HCT116 (cell line): ENCODE measurements at regions not wholly inside any gene's neighbourhood (a gene's known extent, or its start where the extent isn't known, plus 50 kb on each side); places are given as distances from the start of the nearest gene placed in this dataset.
A peak's percentile ranks its signal among the peaks of the same experiment; 100 is the strongest.

Source experiments
- ATAC-seq: fragments of 200-7000 bp; cut with Tn5 transposase; 2 replicates; pipeline ENCODE4 v1.9.1; 2020; ENCODE audit warnings: mild to moderate bottlenecking, moderate library complexity
- BruUV-seq: library from RNA; stranded (reverse); fragments of 400-500 nt; replicated peaks from 2 replicates; lab custom pipeline; 2021; lab: Mats Ljungman, UMichigan
- CTCF ChIA-PET: fragments of 300-600 bp; sonication (Branson Sonifier 250); formaldehyde crosslinking; loops from one replicate; lab custom pipeline; 2021; ENCODE audit warnings: antibody characterized with exemption; lab: Charles Lee
- POLR2A ChIA-PET: fragments of 300-600, 350-600 bp; sonication (Branson Sonifier 250); formaldehyde crosslinking; loops from one replicate; lab custom pipeline; 2021; ENCODE audit warnings: antibody characterized with exemption; lab: Charles Lee
- RAD21 ChIA-PET, 2 experiments: fragments of 300-600 bp; sonication (Branson Sonifier 250); formaldehyde crosslinking; loops; one replicate each; lab custom pipeline; 2023; ENCODE audit warnings: low total read pairs in 2 of 2; ENCODE audit not compliant: uncharacterized antibody in 2 of 2, unreplicated experiment in 2 of 2, low non-redundant PET in 1 of 2; lab: Charles Lee
- DNase-seq: peaks from one replicate; pipeline ENCODE4 v3.0.0-alpha.2; 2010; ENCODE audit warnings: low read depth, low spot score
- H2AFZ ChIP-seq: fragments of 200-600 bp; shearing (Covaris generic), sonication (generic); 2 replicates; pipeline ENCODE4 v1.6.1; 2017; ENCODE audit warnings: low read depth, mixed run types, mixed read lengths, antibody characterized with exemption, low read length; ENCODE audit not compliant: poor library complexity, severe bottlenecking
- H3K27ac ChIP-seq: 2 replicates; pipeline ENCODE4 v1.5.1; 2012; ENCODE audit warnings: low read depth, low read length
- H3K27me3 ChIP-seq: fragments of 200-600 bp; sonication (generic); 2 replicates; pipeline ENCODE4 v1.6.1; 2016; ENCODE audit warnings: mixed run types, low read length, mixed read lengths; ENCODE audit not compliant: insufficient read depth
- H3K36me3 ChIP-seq, 2 experiments: fragments of 200-500 bp in 1 of 2; fragments of 200-600 bp in 1 of 2; sonication (Bioruptor generic) in 1 of 2; sonication (generic) in 1 of 2; 2 replicates each; pipeline versions ENCODE4 v1.5.1 to v1.6.1; 2014 to 2016; ENCODE audit warnings: low read length in 2 of 2, inconsistent platforms in 1 of 2, mixed read lengths in 1 of 2, mixed run types in 1 of 2; ENCODE audit not compliant: insufficient read depth in 2 of 2, control insufficient read depth in 1 of 2
- H3K4me1 ChIP-seq, 2 experiments: fragments of 200-600 bp in 1 of 2; sonication (generic) in 1 of 2; 2 replicates each; pipeline versions ENCODE4 v1.5.1 to v1.6.1; 2012 to 2017; ENCODE audit warnings: low read length in 2 of 2, inconsistent platforms in 1 of 2, mild to moderate bottlenecking in 1 of 2, mixed read lengths in 1 of 2, mixed run types in 1 of 2, moderate library complexity in 1 of 2; ENCODE audit not compliant: insufficient read depth in 2 of 2, control insufficient read depth in 1 of 2
- H3K4me2 ChIP-seq: fragments of 200-600 bp; sonication (generic); 2 replicates; pipeline ENCODE4 v1.6.1; 2017; ENCODE audit warnings: mixed run types, low read length, mixed read lengths
- H3K4me3 ChIP-seq, 2 experiments: fragments of 200-600 bp in 1 of 2; sonication (generic) in 1 of 2; replicated peaks in 1 of 2; 2 replicates each; pipeline ENCODE4 v1.5.1; 2011 to 2016; ENCODE audit warnings: low read length in 2 of 2, control low read depth in 1 of 2, low read depth in 1 of 2, mild to moderate bottlenecking in 1 of 2, mixed read lengths in 1 of 2, mixed run types in 1 of 2
- H3K79me2 ChIP-seq: fragments of 200-600 bp; sonication (generic); 2 replicates; pipeline ENCODE4 v1.6.1; 2017; ENCODE audit warnings: mild to moderate bottlenecking, mixed run types, low read length, moderate library complexity, mixed read lengths; ENCODE audit not compliant: insufficient read depth
- H3K9ac ChIP-seq: fragments of 200-600 bp; sonication (generic); 2 replicates; pipeline ENCODE4 v1.6.1; 2016; ENCODE audit warnings: low read length, mixed read lengths
- H3K9me2 ChIP-seq: fragments of 200-600 bp; sonication (generic), shearing (Covaris generic); 2 replicates; pipeline ENCODE4 v1.6.1; 2017; ENCODE audit warnings: mixed run types, mild to moderate bottlenecking, moderate library complexity; ENCODE audit not compliant: insufficient read depth
- H3K9me3 ChIP-seq, 2 experiments: fragments of 200-500 bp in 1 of 2; fragments of 200-600 bp in 1 of 2; sonication (Bioruptor generic) in 1 of 2; sonication (generic) in 1 of 2; 2 replicates each; pipeline ENCODE4 v1.6.1; 2014 to 2017; ENCODE audit warnings: low read length in 2 of 2, mixed read lengths in 2 of 2, inconsistent platforms in 1 of 2, low read depth in 1 of 2, mild to moderate bottlenecking in 1 of 2, mixed run types in 1 of 2, moderate library complexity in 1 of 2; ENCODE audit not compliant: control insufficient read depth in 1 of 2, insufficient read depth in 1 of 2
- H4K20me1 ChIP-seq: fragments of 200-600 bp; sonication (generic), shearing (Covaris generic); 2 replicates; pipeline ENCODE4 v1.6.1; 2017; ENCODE audit warnings: mixed run types, mild to moderate bottlenecking, moderate library complexity; ENCODE audit not compliant: insufficient read depth
- ATF3 ChIP-seq: IDR thresholded peaks from 2 replicates; pipeline ENCODE4 v1.6.1; 2012
- CEBPB ChIP-seq: IDR thresholded peaks from 2 replicates; pipeline ENCODE4 v1.6.1; 2012; ENCODE audit warnings: low read depth
- CTCF ChIP-seq, 3 experiments: fragments of 200-600 bp in 1 of 3; sonication (generic) in 1 of 3; IDR thresholded peaks in 2 of 3; conservative IDR thresholded peaks in 1 of 3; 2 replicates each; pipeline ENCODE4 v1.5.1; 2012 to 2017; ENCODE audit warnings: low read depth in 2 of 3, low read length in 2 of 3, antibody characterized with exemption in 1 of 3, borderline replicate concordance in 1 of 3, control low read depth in 1 of 3, mild to moderate bottlenecking in 1 of 3, mixed read lengths in 1 of 3, mixed run types in 1 of 3, moderate library complexity in 1 of 3; ENCODE audit not compliant: insufficient read depth in 1 of 3
- EGR1 ChIP-seq: IDR thresholded peaks from 2 replicates; pipeline ENCODE4 v1.6.1; 2012; ENCODE audit warnings: low read depth
- EZH2phosphoT487 ChIP-seq: fragments of 200-600 bp; IDR thresholded peaks from 2 replicates; pipeline ENCODE4 v1.6.1; 2018; ENCODE audit warnings: antibody characterized with exemption, borderline replicate concordance
- JUND ChIP-seq: IDR thresholded peaks from 2 replicates; pipeline ENCODE4 v1.6.1; 2012
- RAD21 ChIP-seq: IDR thresholded peaks from 2 replicates; pipeline ENCODE4 v1.6.1; 2012; ENCODE audit warnings: low read depth, mild to moderate bottlenecking
- REST ChIP-seq: IDR thresholded peaks from 2 replicates; pipeline ENCODE4 v1.6.1; 2012; ENCODE audit warnings: low read depth
- SIN3A ChIP-seq: IDR thresholded peaks from 2 replicates; pipeline ENCODE4 v1.6.1; 2012; ENCODE audit warnings: low read depth
- SP1 ChIP-seq: IDR thresholded peaks from 2 replicates; pipeline ENCODE4 v1.6.1; 2012; ENCODE audit warnings: low read depth
- SRF ChIP-seq: IDR thresholded peaks from 2 replicates; pipeline ENCODE4 v1.6.1; 2012; ENCODE audit warnings: low read depth
- YY1 ChIP-seq: IDR thresholded peaks from 2 replicates; pipeline ENCODE4 v1.6.1; 2011; ENCODE audit warnings: low read length, low read depth, moderate library complexity, mild to moderate bottlenecking; ENCODE audit not compliant: insufficient replicate concordance; ENCODE audit errors: extremely low read depth
- ZFX ChIP-seq: fragments of 450-650 bp; IDR thresholded peaks from 2 replicates; pipeline ENCODE4 v1.6.1; 2017
- ZNF274 ChIP-seq: fragments of 200-500 bp; sonication (Bioruptor generic); IDR thresholded peaks from 2 replicates; pipeline ENCODE4 v1.6.1; 2014; ENCODE audit warnings: mild to moderate bottlenecking, low read depth, low read length, inconsistent platforms
- intact Hi-C: fragments of 100-400 bp; cut with micrococcal nuclease; formaldehyde crosslinking; loops from 2 replicates; pipeline ENCODE4 v1.10.0; 2022
- TF ChIP-seq, protein P1 (sequence below): IDR thresholded peaks from 2 replicates; pipeline ENCODE4 v1.6.1; 2012

- BruUV-seq = no TSS peak
Observed at GRCh38 chr2:230631470-230631869, 81.2 kb upstream of the CAB39 start.

DNA sequence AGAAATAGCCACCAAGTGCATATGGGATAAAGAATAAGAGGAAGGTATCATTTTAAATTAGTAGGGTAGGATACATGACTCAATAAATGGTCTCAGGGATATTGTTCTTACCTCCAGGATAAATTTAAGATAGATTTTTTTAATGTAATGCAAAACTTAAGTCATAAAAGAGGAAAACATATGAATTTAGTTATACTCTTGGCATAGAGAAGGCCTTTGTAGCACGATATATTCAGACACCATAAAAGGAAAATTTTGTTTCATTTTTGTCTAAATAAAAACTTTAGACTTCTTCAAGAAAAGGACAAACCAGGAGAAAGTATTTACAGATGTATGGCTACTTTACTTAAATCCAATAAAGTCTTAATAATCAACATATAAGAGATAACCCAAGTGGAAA is 78.5 kb upstream of the CAB39 start:
- Histone ChIP-seq H3K27ac (no peak overlapping the region), H3K27me3 (no peaks in the 10 kb centered on the region), H3K4me1 (no peaks in the 10 kb centered on the region), H3K9me3 (no peaks in the 10 kb centered on the region), H3K9ac (no peak overlapping the region), H3K4me3 (no peak overlapping the region), H3K79me2 (no peaks in the 10 kb centered on the region), H3K9me2 (no peaks in the 10 kb centered on the region), H3K36me3 (no peaks in the 10 kb centered on the region), H3K4me2 (no peak overlapping the region), H4K20me1 (no peaks in the 10 kb centered on the region), H2AFZ (peak overlapping the region; percentile 15)
- ChIA-PET POLR2A (no interaction called here), CTCF (no interaction called here), RAD21 (no interaction called here)
- intact Hi-C loops = no loop called here
- no peak for ATAC-seq
- DNase-seq = no peak
- no TSS peak for BruUV-seq
- no peak for TF ChIP-seq REST
- no peak for TF ChIP-seq ATF3
- TF ChIP-seq SIN3A = no peak
- no peak for TF ChIP-seq JUND
- TF ChIP-seq ZNF274 = no peak
- TF ChIP-seq CEBPB = no peak
- no peak for TF ChIP-seq ZFX
- TF ChIP-seq EZH2phosphoT487 = no peak
- no peak for TF ChIP-seq EGR1
- TF ChIP-seq SRF = no peak
- TF ChIP-seq, protein P1, sequence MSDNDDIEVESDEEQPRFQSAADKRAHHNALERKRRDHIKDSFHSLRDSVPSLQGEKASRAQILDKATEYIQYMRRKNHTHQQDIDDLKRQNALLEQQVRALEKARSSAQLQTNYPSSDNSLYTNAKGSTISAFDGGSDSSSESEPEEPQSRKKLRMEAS = no peak

More at GRCh38 chr2:230631470-230631869, 81.2 kb upstream of the CAB39 start:
- RAD21 ChIA-PET = no interaction called here
- Histone ChIP-seq H2AFZ (no peak overlapping the region), H3K36me3 (no peaks in the 10 kb centered on the region), H3K4me3 (no peak overlapping the region), H3K79me2 (no peaks in the 10 kb centered on the region), H3K9ac (no peak overlapping the region), H4K20me1 (no peaks in the 10 kb centered on the region), H3K9me3 (no peaks in the 10 kb centered on the region), H3K9me2 (no peaks in the 10 kb centered on the region), H3K27me3 (no peaks in the 10 kb centered on the region), H3K4me1 (no peaks in the 10 kb centered on the region), H3K4me2 (no peak overlapping the region), H3K27ac (no peak overlapping the region)
- ATAC-seq (peak; percentile 61), DNase-seq (no peak)
- CTCF ChIA-PET = no interaction called here
- POLR2A ChIA-PET = no interaction called here
- TF ChIP-seq RAD21 (no peak), YY1 (no peak), CTCF (IDR thresholded peaks at IDR 0.05 in 2 of 3, conservative IDR thresholded peaks at IDR 0.05 in 1 of 3; ENCODE audit: borderline replicate concordance in 1 of 3, insufficient read depth in 1 of 3, low read depth in 2 of 3, low read length in 2 of 3) (peak in 2 of 3 experiments; percentile 20 to 25; a peak in 1 of 6 replicates), CEBPB (no peak), SP1 (no peak)
- intact Hi-C loops = no loop called here
